Karpas-422 (cell line): ENCODE measurements at regions not wholly inside any gene's neighbourhood (a gene's known extent, or its start where the extent isn't known, plus 50 kb on each side); places are given as distances from the start of the nearest gene placed in this dataset.

ENCODE experiments used
- DNase-seq: peaks from one replicate; pipeline ENCODE4 v3.0.0-alpha.2; 2015
- H2AFZ ChIP-seq: fragments of 200-600 bp; sonication (generic); 2 replicates; pipeline ENCODE4 v1.6.1; 2014; ENCODE audit warnings: antibody characterized with exemption, low read length, mixed read lengths
- H3K27ac ChIP-seq: fragments of 200-600 bp; sonication (generic); 2 replicates; pipeline ENCODE4 v1.5.1; 2014; ENCODE audit warnings: mild to moderate bottlenecking, low read length, moderate library complexity
- H3K27me3 ChIP-seq: fragments of 200-600 bp; sonication (generic); 2 replicates; pipeline ENCODE4 v1.6.1; 2014; ENCODE audit warnings: low read length, mixed read lengths
- H3K36me3 ChIP-seq: fragments of 200-600 bp; sonication (generic); 2 replicates; pipeline ENCODE4 v1.6.1; 2014; ENCODE audit warnings: low read length, mixed read lengths; ENCODE audit not compliant: insufficient read depth
- H3K4me1 ChIP-seq: fragments of 200-600 bp; sonication (generic); 2 replicates; pipeline ENCODE4 v1.6.1; 2014; ENCODE audit warnings: mild to moderate bottlenecking, low read length, mixed read lengths
- H3K4me2 ChIP-seq: fragments of 200-600 bp; sonication (generic); 2 replicates; pipeline ENCODE4 v1.6.1; 2014; ENCODE audit warnings: low read length, low read depth, mild to moderate bottlenecking; ENCODE audit not compliant: poor library complexity, severe bottlenecking
- H3K4me3 ChIP-seq: fragments of 200-600 bp; sonication (generic); 2 replicates; pipeline ENCODE4 v1.5.1; 2014; ENCODE audit warnings: mild to moderate bottlenecking, antibody characterized with exemption, low read length, mixed read lengths
- H3K79me2 ChIP-seq: fragments of 200-600 bp; sonication (generic); 2 replicates; pipeline ENCODE4 v1.6.1; 2014; ENCODE audit warnings: mild to moderate bottlenecking, low read length, mixed read lengths
- H3K9ac ChIP-seq: fragments of 200-600 bp; sonication (generic); 2 replicates; pipeline ENCODE4 v1.6.0; 2014; ENCODE audit warnings: low read length
- H3K9me2 ChIP-seq: fragments of 200-600 bp; sonication (generic), shearing (Covaris generic); replicated peaks from 2 replicates; pipeline ENCODE4 v1.6.0; 2014; ENCODE audit warnings: mild to moderate bottlenecking, low read length, moderate library complexity; ENCODE audit not compliant: insufficient read depth
- H3K9me3 ChIP-seq: fragments of 300-700, 200-600 bp; sonication (generic); 2 replicates; pipeline ENCODE4 v1.6.1; 2014; ENCODE audit warnings: low read length, mixed read lengths
- H4K20me1 ChIP-seq: fragments of 200-600 bp; sonication (generic); 2 replicates; pipeline ENCODE4 v1.6.1; 2014; ENCODE audit warnings: mild to moderate bottlenecking, antibody characterized with exemption, low read length, low read depth; ENCODE audit not compliant: insufficient read depth

- Histone ChIP-seq H4K20me1 (no peaks in the 10 kb centered on the region), H3K9me2 (no peaks in the 10 kb centered on the region), H3K4me1 (no peaks in the 10 kb centered on the region), H3K27me3 (no peaks in the 10 kb centered on the region), H3K4me2 (no peak overlapping the region), H3K4me3 (no peak overlapping the region), H3K9ac (no peak overlapping the region), H3K79me2 (no peaks in the 10 kb centered on the region), H3K36me3 (no peaks in the 10 kb centered on the region), H3K27ac (no peak overlapping the region), H2AFZ (no peak overlapping the region), H3K9me3 (no peaks in the 10 kb centered on the region)
- DNase-seq: no peak
Measured at GRCh38 chr15:98555173-98555515, 93.2 kb upstream of the IGF1R start.

- no peak overlapping the region for H3K4me2 ChIP-seq
- H3K4me3 ChIP-seq: no peak overlapping the region
- no peak overlapping the region for H3K9ac ChIP-seq
- H3K4me1 ChIP-seq: no peaks in the 10 kb centered on the region
- H3K27ac ChIP-seq: no peak overlapping the region
- H2AFZ ChIP-seq: no peak overlapping the region
- DNase-seq: no peak
- no peaks in the 10 kb centered on the region for H3K27me3 ChIP-seq
- H3K9me2 ChIP-seq: no peaks in the 10 kb centered on the region
- no peaks in the 10 kb centered on the region for H4K20me1 ChIP-seq
- H3K36me3 ChIP-seq: no peaks in the 10 kb centered on the region
- no peaks in the 10 kb centered on the region for H3K79me2 ChIP-seq
- no peaks in the 10 kb centered on the region for H3K9me3 ChIP-seq
Measured at GRCh38 chr15:98556321-98556720, 92.0 kb upstream of the IGF1R start.

- Histone ChIP-seq H3K9me2 (no peaks in the 10 kb centered on the region), H4K20me1 (no peaks in the 10 kb centered on the region), H2AFZ (no peak overlapping the region), H3K4me3 (no peak overlapping the region), H3K9me3 (no peaks in the 10 kb centered on the region), H3K27ac (no peak overlapping the region), H3K4me1 (no peaks in the 10 kb centered on the region), H3K36me3 (no peaks in the 10 kb centered on the region), H3K27me3 (no peaks in the 10 kb centered on the region), H3K79me2 (no peaks in the 10 kb centered on the region), H3K9ac (no peak overlapping the region), H3K4me2 (no peak overlapping the region)
- DNase-seq: no peak
Measured at GRCh38 chr15:98560338-98560737, 88.0 kb upstream of the IGF1R start.

- Histone ChIP-seq H3K9ac (no peak overlapping the region), H3K4me2 (no peak overlapping the region), H3K79me2 (no peaks in the 10 kb centered on the region), H3K9me3 (no peaks in the 10 kb centered on the region), H3K4me3 (no peak overlapping the region), H3K36me3 (no peaks in the 10 kb centered on the region), H3K27ac (no peak overlapping the region), H2AFZ (no peak overlapping the region), H3K9me2 (no peaks in the 10 kb centered on the region), H3K4me1 (no peaks in the 10 kb centered on the region), H3K27me3 (no peaks in the 10 kb centered on the region), H4K20me1 (no peaks in the 10 kb centered on the region)
- DNase-seq: no peak
Measured at GRCh38 chr15:98561169-98561941, 87.0 kb upstream of the IGF1R start.

- Histone ChIP-seq H3K79me2 (no peaks in the 10 kb centered on the region), H3K4me1 (no peaks in the 10 kb centered on the region), H3K9ac (no peak overlapping the region), H3K36me3 (no peaks in the 10 kb centered on the region), H2AFZ (no peak overlapping the region), H4K20me1 (no peaks in the 10 kb centered on the region), H3K9me2 (no peaks in the 10 kb centered on the region), H3K27ac (no peak overlapping the region), H3K27me3 (no peaks in the 10 kb centered on the region), H3K4me2 (no peak overlapping the region), H3K4me3 (no peak overlapping the region), H3K9me3 (no peaks in the 10 kb centered on the region)
- no peak for DNase-seq
Measured at GRCh38 chr15:98562331-98562937, 85.9 kb upstream of the IGF1R start.

- Histone ChIP-seq H3K36me3 (no peaks in the 10 kb centered on the region), H4K20me1 (no peaks in the 10 kb centered on the region), H3K79me2 (no peaks in the 10 kb centered on the region), H3K4me1 (no peaks in the 10 kb centered on the region), H3K27ac (no peak overlapping the region), H3K9ac (no peak overlapping the region), H3K4me2 (no peak overlapping the region), H3K27me3 (no peaks in the 10 kb centered on the region), H2AFZ (no peak overlapping the region), H3K9me2 (no peaks in the 10 kb centered on the region), H3K4me3 (no peak overlapping the region), H3K9me3 (no peaks in the 10 kb centered on the region)
- no peak for DNase-seq
Measured at GRCh38 chr15:98565566-98565965, 82.8 kb upstream of the IGF1R start.

GRCh38 chr15:98567951-98568350 is 80.4 kb upstream of the IGF1R start:
- Histone ChIP-seq H3K4me1 (no peaks in the 10 kb centered on the region), H3K9ac (no peak overlapping the region), H3K9me3 (no peaks in the 10 kb centered on the region), H4K20me1 (no peaks in the 10 kb centered on the region), H3K79me2 (no peaks in the 10 kb centered on the region), H3K9me2 (no peaks in the 10 kb centered on the region), H3K27me3 (no peaks in the 10 kb centered on the region), H3K36me3 (no peaks in the 10 kb centered on the region), H3K4me2 (no peak overlapping the region), H3K4me3 (no peak overlapping the region), H2AFZ (no peak overlapping the region), H3K27ac (no peak overlapping the region)
- no peak for DNase-seq

- Histone ChIP-seq H4K20me1 (no peaks in the 10 kb centered on the region), H2AFZ (no peak overlapping the region), H3K9me2 (no peaks in the 10 kb centered on the region), H3K27me3 (no peaks in the 10 kb centered on the region), H3K27ac (no peak overlapping the region), H3K9me3 (no peaks in the 10 kb centered on the region), H3K79me2 (no peaks in the 10 kb centered on the region), H3K36me3 (no peaks in the 10 kb centered on the region), H3K4me1 (no peaks in the 10 kb centered on the region), H3K4me2 (no peak overlapping the region), H3K9ac (no peak overlapping the region), H3K4me3 (no peak overlapping the region)
- DNase-seq: no peak
Measured at GRCh38 chr15:98568382-98569017, 79.8 kb upstream of the IGF1R start.
